ENCODE measurements at regions not wholly inside any gene's neighbourhood (a gene's known extent, or its start where the extent isn't known, plus 50 kb on each side); places are given as distances from the start of the nearest gene placed in this dataset.

GRCh38 chr14:42057111-42057510 lies 450.4 kb downstream of the LRFN5 start:
- no peak for DNase-seq
- Histone ChIP-seq H3K9me3 (ENCODE audit: control insufficient read depth in 2 of 3, insufficient read depth in 1 of 3, low read length in 3 of 3) (no peaks in the 10 kb centered on the region), H3K27ac (ENCODE audit: low read depth in 2 of 2, low read length in 2 of 2) (no peak overlapping the region), H3K36me3 (ENCODE audit: control insufficient read depth in 2 of 3, insufficient read depth in 3 of 3, low read length in 3 of 3) (no peaks in the 10 kb centered on the region), H3K4me1 (ENCODE audit: control insufficient read depth in 2 of 3, insufficient read depth in 2 of 3, low read depth in 1 of 3, low read length in 3 of 3) (no peaks in the 10 kb centered on the region), H3K4me3 (ENCODE audit: low read length in 3 of 3) (no peak overlapping the region), H3K9ac (ENCODE audit: low read length in 3 of 3) (no peak overlapping the region), H3K27me3 (ENCODE audit: control insufficient read depth, insufficient read depth, low read length) (no peaks in the 10 kb centered on the region)
- TF ChIP-seq CTCF (IDR thresholded peaks at IDR 0.05; ENCODE audit: borderline replicate concordance, extremely low read depth, insufficient read depth), result no peak
- intact Hi-C loops (cut with DNase I), result no loop called here
- FAIRE-seq, result no peak

GRCh38 chr14:42047421-42048055 lies 440.9 kb downstream of the LRFN5 start:
- intact Hi-C loops (cut with DNase I), result no loop called here
- Histone ChIP-seq H3K36me3 (ENCODE audit: control insufficient read depth in 2 of 3, insufficient read depth in 3 of 3, low read length in 3 of 3) (no peaks in the 10 kb centered on the region), H3K27ac (ENCODE audit: low read depth in 2 of 2, low read length in 2 of 2) (no peak overlapping the region), H3K9ac (ENCODE audit: low read length in 3 of 3) (no peak overlapping the region), H3K9me3 (ENCODE audit: control insufficient read depth in 2 of 3, insufficient read depth in 1 of 3, low read length in 3 of 3) (no peaks in the 10 kb centered on the region), H3K4me1 (ENCODE audit: control insufficient read depth in 2 of 3, insufficient read depth in 2 of 3, low read depth in 1 of 3, low read length in 3 of 3) (no peaks in the 10 kb centered on the region), H3K4me3 (ENCODE audit: low read length in 3 of 3) (no peak overlapping the region), H3K27me3 (ENCODE audit: control insufficient read depth, insufficient read depth, low read length) (no peaks in the 10 kb centered on the region)
- no peak for TF ChIP-seq CTCF (IDR thresholded peaks at IDR 0.05; ENCODE audit: borderline replicate concordance, extremely low read depth, insufficient read depth)
- no peak for FAIRE-seq
- no peak for DNase-seq

- Histone ChIP-seq H3K36me3 (ENCODE audit: control insufficient read depth in 2 of 3, insufficient read depth in 3 of 3, low read length in 3 of 3) (no peaks in the 10 kb centered on the region), H3K27ac (ENCODE audit: low read depth in 2 of 2, low read length in 2 of 2) (no peak overlapping the region), H3K9me3 (ENCODE audit: control insufficient read depth in 2 of 3, insufficient read depth in 1 of 3, low read length in 3 of 3) (no peaks in the 10 kb centered on the region), H3K4me3 (ENCODE audit: low read length in 3 of 3) (no peak overlapping the region), H3K4me1 (ENCODE audit: control insufficient read depth in 2 of 3, insufficient read depth in 2 of 3, low read depth in 1 of 3, low read length in 3 of 3) (no peaks in the 10 kb centered on the region), H3K27me3 (ENCODE audit: control insufficient read depth, insufficient read depth, low read length) (no peaks in the 10 kb centered on the region), H3K9ac (ENCODE audit: low read length in 3 of 3) (no peak overlapping the region)
- no peak for FAIRE-seq
- TF ChIP-seq CTCF (IDR thresholded peaks at IDR 0.05; ENCODE audit: borderline replicate concordance, extremely low read depth, insufficient read depth), result no peak
- no peak for DNase-seq
- intact Hi-C loops (cut with DNase I), result no loop called here
Measured at GRCh38 chr14:42045383-42045782, 438.7 kb downstream of the LRFN5 start.

GRCh38 chr14:42028607-42029006 lies 421.9 kb downstream of the LRFN5 start:
- TF ChIP-seq CTCF (IDR thresholded peaks at IDR 0.05; ENCODE audit: borderline replicate concordance, extremely low read depth, insufficient read depth), result no peak
- H3K9me3 ChIP-seq (ENCODE audit: control insufficient read depth in 2 of 3, insufficient read depth in 1 of 3, low read length in 3 of 3), result no peaks in the 10 kb centered on the region
- no peak overlapping the region for H3K9ac ChIP-seq (ENCODE audit: low read length in 3 of 3)
- no peaks in the 10 kb centered on the region for H3K4me1 ChIP-seq (ENCODE audit: control insufficient read depth in 2 of 3, insufficient read depth in 2 of 3, low read depth in 1 of 3, low read length in 3 of 3)
- DNase-seq, result no peak
- FAIRE-seq, result no peak
- H3K27ac ChIP-seq (ENCODE audit: low read depth in 2 of 2, low read length in 2 of 2), result no peak overlapping the region
- H3K27me3 ChIP-seq (ENCODE audit: control insufficient read depth, insufficient read depth, low read length), result no peaks in the 10 kb centered on the region
- intact Hi-C loops (cut with DNase I), result no loop called here
- H3K36me3 ChIP-seq (ENCODE audit: control insufficient read depth in 2 of 3, insufficient read depth in 3 of 3, low read length in 3 of 3), result no peaks in the 10 kb centered on the region
- no peak overlapping the region for H3K4me3 ChIP-seq (ENCODE audit: low read length in 3 of 3)

Measured in kidney (tissue), 13 donors.